ENCODE measurements at regions not wholly inside any gene's neighbourhood (a gene's known extent, or its start where the extent isn't known, plus 50 kb on each side); places are given as distances from the start of the nearest gene placed in this dataset.

- Histone ChIP-seq H3K79me2 (replicated peaks; ENCODE audit: insufficient read depth) (no peaks in the 10 kb centered on the region), H3K36me3 (ENCODE audit: insufficient read depth) (no peaks in the 10 kb centered on the region; the same call in 1 of the 2 replicates), H3K27ac (ENCODE audit: low read depth) (no peak overlapping the region), H3K9me2 (ENCODE audit: insufficient read depth) (no peaks in the 10 kb centered on the region), H4K20me1 (replicated peaks; ENCODE audit: insufficient read depth) (no peaks in the 10 kb centered on the region), H3K4me3 (no peak overlapping the region), H3F3A (replicated peaks; ENCODE audit: low read depth) (no peaks in the 10 kb centered on the region), H2AFZ (no peak overlapping the region), H3K4me2 (no peak overlapping the region), H3K4me1 (ENCODE audit: insufficient read depth) (no peaks in the 10 kb centered on the region), H3K27me3 (ENCODE audit: insufficient read depth) (no peaks in the 10 kb centered on the region)
- no peak overlapping the region for H3K4me3 Mint-ChIP-seq
- peaks cover 27% of the 10 kb centered on the region for H3K4me1 Mint-ChIP-seq
- no peak; the same call in 2 of the 3 replicates for ATAC-seq
- H3K36me3 Mint-ChIP-seq (ENCODE audit: low read depth) = no peaks in the 10 kb centered on the region
- TF ChIP-seq NANOG (IDR thresholded peaks at IDR 0.05; ENCODE audit: borderline replicate concordance) (no peak), EZH2phosphoT487 (IDR thresholded peaks at IDR 0.05; ENCODE audit: unreplicated experiment) (no peak), ZNF462 (CRISPR knock-in tag; IDR thresholded peaks at IDR 0.05) (no peak), ETS1 (IDR thresholded peaks at IDR 0.05) (no peak), POLR2AphosphoS5 (IDR thresholded peaks at IDR 0.05; ENCODE audit: low read depth) (no peak), ZNF114 (CRISPR knock-in tag; IDR thresholded peaks at IDR 0.05) (no peak), CREB1 (CRISPR knock-in tag; IDR thresholded peaks at IDR 0.05; ENCODE audit: low read depth) (no peak), EZH2 (IDR thresholded peaks at IDR 0.05; ENCODE audit: low read depth, unreplicated experiment) (no peak), CTCF (conservative IDR thresholded peaks at IDR 0.05; ENCODE audit: low read depth in 2 of 2) (no peak), REST (IDR thresholded peaks at IDR 0.05; ENCODE audit: unreplicated experiment) (no peak), JUNB (IDR thresholded peaks at IDR 0.05; ENCODE audit: unreplicated experiment) (no peak), STAT1 (IDR thresholded peaks at IDR 0.05; ENCODE audit: unreplicated experiment) (no peak), ZNF331 (CRISPR knock-in tag; IDR thresholded peaks at IDR 0.05; ENCODE audit: low read depth) (no peak)
- H3K27ac Mint-ChIP-seq = no peak overlapping the region
- H3K27me3 Mint-ChIP-seq (ENCODE audit: insufficient read depth, low read depth, poor library complexity) = peaks cover 14% of the 10 kb centered on the region
- no peak for DNase-seq (ENCODE audit: low spot score)
- H3K9me3 Mint-ChIP-seq = peaks cover 7% of the 10 kb centered on the region; the same call in 2 of the 3 replicates
Observed at GRCh38 chr1:5456090-5456811, 536.0 kb downstream of the NPHP4 start.
